HepG2 (cell line): ENCODE measurements at regions not wholly inside any gene's neighbourhood (a gene's known extent, or its start where the extent isn't known, plus 50 kb on each side); places are given as distances from the start of the nearest gene placed in this dataset.

ENCODE experiments used
- ATAC-seq: fragments of 200-7000 bp; cut with Tn5 transposase; 3 replicates; pipeline ENCODE4 v1.9.1; 2020; ENCODE audit warnings: mild to moderate bottlenecking, moderate library complexity
- BruUV-seq: library from RNA; stranded (reverse); fragments of 400-500 nt; replicated peaks from 2 replicates; lab custom pipeline; 2021; lab: Mats Ljungman, UMichigan
- CTCF ChIA-PET: fragments of 300-600 bp; formaldehyde crosslinking; extraction: SDS; loops from one replicate; lab custom pipeline; 2021; ENCODE audit warnings: low total read pairs, inconsistent platforms, low intra/inter-chr PET ratio; lab: Yijun Ruan, JAX
- POLR2A ChIA-PET: fragments of 350-600 bp; sonication (Branson Sonifier 250); formaldehyde crosslinking; loops from one replicate; lab custom pipeline; 2020; ENCODE audit warnings: antibody characterized with exemption, inconsistent platforms; lab: Yijun Ruan, JAX
- DNase-seq: peaks from one replicate; pipeline ENCODE4 v3.0.0-alpha.2; 2015; ENCODE audit warnings: low spot score
- FAIRE-seq: peaks from 3 replicates; lab custom pipeline; 2011; peaks lifted over from hg19 to GRCh38; lab: Jason Lieb, UNC
- H2AFZ ChIP-seq: one replicate; pipeline ENCODE4 v1.6.1; 2011; ENCODE audit warnings: low read length, inconsistent platforms
- H3K27ac ChIP-seq: fragments of 300-600 bp; 3 replicates; pipeline ENCODE4 v1.8.0; 2011; ENCODE audit warnings: mixed run types, mild to moderate bottlenecking, mixed read lengths, low read length, inconsistent platforms; ENCODE audit not compliant: insufficient read depth; ENCODE audit errors: extremely low read length
- H3K27me3 ChIP-seq, 2 experiments: fragments of 200-600 bp in 1 of 2; 2 replicates in 1 of 2; 3 replicates in 1 of 2; pipeline versions ENCODE4 v1.6.0 to v1.8.0; 2011; ENCODE audit warnings: low read length in 2 of 2, mild to moderate bottlenecking in 2 of 2, moderate library complexity in 2 of 2, inconsistent platforms in 1 of 2; ENCODE audit not compliant: insufficient read depth in 2 of 2, control insufficient read depth in 1 of 2
- H3K36me3 ChIP-seq, 2 experiments: fragments of 200-600 bp in 1 of 2; replicated peaks in 1 of 2; 2 replicates in 1 of 2; 3 replicates in 1 of 2; pipeline versions ENCODE4 v1.5.1 to v1.8.0; 2011; ENCODE audit warnings: low read length in 2 of 2, inconsistent platforms in 1 of 2; ENCODE audit not compliant: insufficient read depth in 2 of 2, control insufficient read depth in 1 of 2
- H3K4me1 ChIP-seq: 2 replicates; pipeline ENCODE4 v1.5.1; 2012; ENCODE audit warnings: low read length, inconsistent platforms; ENCODE audit not compliant: insufficient read depth
- H3K4me2 ChIP-seq: 2 replicates; pipeline ENCODE4 v1.6.0; 2011; ENCODE audit warnings: low read depth, low read length, inconsistent platforms
- H3K4me3 ChIP-seq, 3 experiments: fragments of 200-600 bp in 1 of 3; sonication (generic), shearing (Covaris generic) in 1 of 3; replicated peaks in 1 of 3; 2 replicates each; pipeline ENCODE4 v1.5.1; 2011 to 2016; ENCODE audit warnings: low read length in 3 of 3, inconsistent platforms in 2 of 3, low read depth in 2 of 3, mild to moderate bottlenecking in 2 of 3, control low read depth in 1 of 3, mixed read lengths in 1 of 3; ENCODE audit not compliant: insufficient read depth in 1 of 3
- H3K79me2 ChIP-seq: one replicate; pipeline ENCODE4 v1.6.1; 2011; ENCODE audit warnings: low read length, inconsistent platforms; ENCODE audit not compliant: insufficient read depth
- H3K9ac ChIP-seq: 2 replicates; pipeline ENCODE4 v1.6.0; 2011; ENCODE audit warnings: mild to moderate bottlenecking, low read depth, low read length, inconsistent platforms; ENCODE audit not compliant: insufficient read depth
- H3K9me3 ChIP-seq: 2 replicates; pipeline ENCODE4 v1.5.1; 2012; ENCODE audit warnings: mild to moderate bottlenecking, low read length
- H4K20me1 ChIP-seq: 2 replicates; pipeline ENCODE4 v1.6.0; 2011; ENCODE audit warnings: inconsistent platforms, mild to moderate bottlenecking, low read length, moderate library complexity; ENCODE audit not compliant: insufficient read depth
- AFF4 ChIP-seq: sonication (generic); formaldehyde crosslinking; IDR thresholded peaks from 2 replicates; pipeline ENCODE4 v1.4.0; 2020; ENCODE audit warnings: missing genetic modification reagents
- AKNA ChIP-seq: sonication (generic); formaldehyde crosslinking; IDR thresholded peaks from 2 replicates; pipeline ENCODE4 v1.4.0; 2020; ENCODE audit warnings: missing genetic modification reagents, borderline replicate concordance
- HNF1B ChIP-seq: sonication (generic); formaldehyde crosslinking; IDR thresholded peaks from 2 replicates; pipeline ENCODE4 v1.5.1; 2020; ENCODE audit warnings: mild to moderate bottlenecking, moderate library complexity, missing genetic modification reagents
- KLF11 ChIP-seq: IDR thresholded peaks from 2 replicates; pipeline ENCODE4 v1.6.1; 2016; ENCODE audit warnings: missing compliant biosample characterization
- KLF9 ChIP-seq: IDR thresholded peaks from 2 replicates; pipeline ENCODE4 v1.6.1; 2016; ENCODE audit warnings: low read depth
- MXD1 ChIP-seq: sonication (generic); formaldehyde crosslinking; IDR thresholded peaks from 2 replicates; pipeline ENCODE4 v1.4.0; 2020; ENCODE audit warnings: mild to moderate bottlenecking, missing genetic modification reagents
- NFKBIZ ChIP-seq: IDR thresholded peaks from 2 replicates; pipeline ENCODE4 v1.6.1; 2018; ENCODE audit warnings: missing genetic modification reagents, missing compliant biosample characterization
- RARA ChIP-seq: IDR thresholded peaks from 2 replicates; pipeline ENCODE4 v1.6.1; 2016; ENCODE audit warnings: missing genetic modification reagents, missing compliant biosample characterization
- SP1 ChIP-seq, 2 experiments: fragments of 450-650 bp in 1 of 2; sonication (generic) in 1 of 2; formaldehyde crosslinking in 1 of 2; IDR thresholded peaks; 2 replicates each; pipeline versions ENCODE4 v1.4.0 to v1.6.1; 2016 to 2020; ENCODE audit warnings: missing genetic modification reagents in 1 of 2
- SRSF1 ChIP-seq: fragments of 200-400 bp; formaldehyde crosslinking; optimal IDR thresholded peaks from 2 replicates; pipeline ENCODE3; 2017; ENCODE audit warnings: mild to moderate bottlenecking, low read depth, low read length, moderate library complexity
- ZNF547 ChIP-seq: sonication (generic); formaldehyde crosslinking; IDR thresholded peaks from 2 replicates; pipeline ENCODE4 v1.5.1; 2020; ENCODE audit warnings: mild to moderate bottlenecking, missing genetic modification reagents
- ZNF580 ChIP-seq: IDR thresholded peaks from 2 replicates; pipeline ENCODE4 v1.6.1; 2016; ENCODE audit warnings: low read depth, borderline replicate concordance
- ZNF607 ChIP-seq: sonication (generic); formaldehyde crosslinking; IDR thresholded peaks from 2 replicates; pipeline ENCODE4 v1.5.1; 2020; ENCODE audit warnings: missing genetic modification reagents, mild to moderate bottlenecking, borderline replicate concordance
- ZSCAN9 ChIP-seq: IDR thresholded peaks from 2 replicates; pipeline ENCODE4 v1.6.1; 2016; ENCODE audit warnings: borderline replicate concordance
- WGBS: methylation state at CpG from one replicate; pipeline ENCODE4 v1.1.6; 2017; ENCODE audit warnings: low lambda C conversion rate; 5-methylcytosine and 5-hydroxymethylcytosine counted together
- in situ Hi-C: cut with HindIII; loops from 2 replicates; pipeline ENCODE4 v1.10.0; 2017; ENCODE audit warnings: low pct_unique_long_range_greater_than_20kb; ENCODE audit not compliant: extremely low pct_ligation_motif_present
- intact Hi-C: fragments of 100-400 bp; cut with micrococcal nuclease; formaldehyde crosslinking; loops from one replicate; pipeline ENCODE4 v1.10.0; 2022; ENCODE audit not compliant: unreplicated experiment

GRCh38 chr4:35511851-35512250 lies 732.5 kb downstream of the ARAP2 start:
- DNase-seq (no peak), FAIRE-seq (no peak), ATAC-seq (no peak)
- H3K9ac ChIP-seq = no peak overlapping the region
- in situ Hi-C loops = no loop called here
- H3K27ac ChIP-seq = no peak overlapping the region
- ChIA-PET POLR2A (no interaction called here), CTCF (no interaction called here)
- H3K36me3 ChIP-seq = no peaks in the 10 kb centered on the region
- intact Hi-C loops = no loop called here
- no peak overlapping the region for H3K4me3 ChIP-seq
- no peak for TF ChIP-seq AKNA
- no peak for TF ChIP-seq RARA (CRISPR knock-in tag)
- TF ChIP-seq SP1 (IDR thresholded peaks at IDR 0.05) = no peak
- no peak for TF ChIP-seq SP1 (CRISPR knock-in tag; IDR thresholded peaks at IDR 0.05)
- no peak for TF ChIP-seq ZNF607 (CRISPR knock-in tag)
- TF ChIP-seq NFKBIZ (CRISPR knock-in tag) = no peak
- no peak for TF ChIP-seq KLF9
- TF ChIP-seq KLF11 (CRISPR knock-in tag) = no peak
- TF ChIP-seq ZSCAN9 (CRISPR knock-in tag) = no peak
- no peak for TF ChIP-seq HNF1B
- TF ChIP-seq ZNF580 (CRISPR knock-in tag) = no peak
- no peak for TF ChIP-seq ZNF547
- no peak for TF ChIP-seq MXD1 (CRISPR knock-in tag)
- TF ChIP-seq AFF4 (CRISPR knock-in tag) = no peak
- no peak for TF ChIP-seq SRSF1
- no peaks in the 10 kb centered on the region for H4K20me1 ChIP-seq
- no peak overlapping the region for H3K4me2 ChIP-seq
- H2AFZ ChIP-seq = no peak overlapping the region
- no TSS peak for BruUV-seq
- no peaks in the 10 kb centered on the region for H3K9me3 ChIP-seq
- H3K27me3 ChIP-seq = no peaks in the 10 kb centered on the region
- no peaks in the 10 kb centered on the region for H3K79me2 ChIP-seq
- no peaks in the 10 kb centered on the region for H3K4me1 ChIP-seq
- WGBS = 19% methylated on average over 4 of the region's 4 CpGs
